DMS114 treated with DMSO at 0.1 percent for 48 hours (cell line): ENCODE measurements at regions not wholly inside any gene's neighbourhood (a gene's known extent, or its start where the extent isn't known, plus 50 kb on each side); places are given as distances from the start of the nearest gene placed in this dataset.
"Not testable (repeated sequence)": the region's sequence is repeated elsewhere in the genome, so short reads cannot be mapped to it uniquely, and the experiment has no call there.

ENCODE experiments used
- DNase-seq: peaks from one replicate; lab custom pipeline; 2025; ENCODE audit not compliant: unreplicated experiment; lab: John Stamatoyannopoulos, UW

GRCh38 chr4:84145176-84145575 is 353.9 kb downstream of the NKX6-1 start:
- DNase-seq = no peak

GRCh38 chr4:84126911-84127310 is 372.2 kb downstream of the NKX6-1 start:
- not testable (repeated sequence) for DNase-seq

DNA sequence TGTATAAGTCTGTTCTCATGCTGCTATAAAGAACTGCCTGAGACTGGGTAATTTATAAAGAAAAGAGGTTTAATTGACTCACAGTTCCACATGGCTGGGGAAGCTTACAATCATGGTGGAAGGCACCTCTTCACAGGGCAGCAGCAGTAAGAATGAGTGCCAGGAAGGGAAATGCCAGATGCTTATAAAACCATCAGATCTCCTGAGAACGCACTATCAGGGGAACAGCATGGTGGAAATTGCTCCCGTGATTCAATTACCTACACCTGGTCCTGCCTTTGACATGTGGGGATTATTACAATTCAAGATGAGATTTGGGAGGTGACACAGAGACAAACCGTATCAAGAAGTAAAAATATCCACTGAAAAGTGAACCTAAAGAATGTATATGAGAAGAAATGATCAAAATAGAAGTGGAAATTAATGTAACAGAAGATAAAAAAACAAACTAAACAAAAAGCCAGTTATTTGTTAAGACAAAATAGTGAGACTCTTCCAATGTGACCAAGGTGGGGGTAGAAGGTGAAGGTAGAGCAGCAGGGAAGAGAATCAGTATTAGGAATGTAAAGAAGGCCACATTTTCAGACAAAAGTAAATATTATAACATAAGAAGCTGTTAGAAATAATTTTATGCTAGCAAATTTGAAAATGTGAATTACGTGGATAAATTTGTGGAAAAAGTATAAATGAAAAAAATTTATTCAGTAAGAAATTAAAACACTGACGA is 372.9 kb downstream of the NKX6-1 start:
- no peak for DNase-seq

DNA sequence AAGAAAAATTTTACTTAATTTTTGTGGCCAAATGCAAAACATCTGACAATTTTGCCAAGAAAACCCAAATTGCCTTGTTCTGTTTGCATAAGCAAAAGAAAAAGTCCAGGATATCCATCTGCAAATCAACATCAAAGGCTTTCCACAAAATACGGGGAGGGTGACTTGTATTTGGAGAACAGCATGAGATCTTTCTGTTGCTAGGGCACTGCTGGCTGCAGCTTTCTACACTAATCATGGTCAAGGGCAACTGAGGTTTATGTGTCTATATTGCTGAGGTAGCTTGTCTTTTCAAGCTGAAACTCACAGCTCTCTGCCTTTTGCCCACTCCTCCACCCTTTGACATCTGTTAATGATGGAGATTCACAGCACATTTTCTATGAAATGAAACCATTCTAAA is 389.1 kb downstream of the NKX6-1 start:
- no peak for DNase-seq

GRCh38 chr4:84101653-84102625 is 397.2 kb downstream of the NKX6-1 start:
- DNase-seq = not testable (repeated sequence)

DNA sequence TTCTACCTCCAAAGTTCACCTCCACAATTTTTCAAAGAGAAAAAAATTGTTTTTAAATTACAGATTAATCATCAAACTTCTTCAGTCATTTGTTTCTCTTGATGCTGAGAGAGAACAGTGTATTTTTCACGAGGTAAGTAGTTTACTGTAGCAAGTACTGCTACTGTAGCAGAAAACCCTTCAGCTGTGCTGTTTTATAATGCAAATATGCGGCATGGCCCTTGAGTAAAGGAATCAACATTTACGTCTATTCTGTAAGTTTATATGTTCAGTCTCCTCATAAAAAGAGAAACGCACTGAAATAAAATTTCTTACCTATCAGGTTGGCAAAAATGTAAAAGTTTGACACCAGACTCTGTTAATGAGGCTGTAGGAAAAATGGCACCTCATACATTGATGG is 399.0 kb downstream of the NKX6-1 start:
- no peak for DNase-seq

- no peak for DNase-seq
Measured at GRCh38 chr4:84099599-84099998, 399.5 kb downstream of the NKX6-1 start.

- no peak for DNase-seq
Measured at GRCh38 chr4:84091266-84091665, 407.8 kb downstream of the NKX6-1 start.

DNA sequence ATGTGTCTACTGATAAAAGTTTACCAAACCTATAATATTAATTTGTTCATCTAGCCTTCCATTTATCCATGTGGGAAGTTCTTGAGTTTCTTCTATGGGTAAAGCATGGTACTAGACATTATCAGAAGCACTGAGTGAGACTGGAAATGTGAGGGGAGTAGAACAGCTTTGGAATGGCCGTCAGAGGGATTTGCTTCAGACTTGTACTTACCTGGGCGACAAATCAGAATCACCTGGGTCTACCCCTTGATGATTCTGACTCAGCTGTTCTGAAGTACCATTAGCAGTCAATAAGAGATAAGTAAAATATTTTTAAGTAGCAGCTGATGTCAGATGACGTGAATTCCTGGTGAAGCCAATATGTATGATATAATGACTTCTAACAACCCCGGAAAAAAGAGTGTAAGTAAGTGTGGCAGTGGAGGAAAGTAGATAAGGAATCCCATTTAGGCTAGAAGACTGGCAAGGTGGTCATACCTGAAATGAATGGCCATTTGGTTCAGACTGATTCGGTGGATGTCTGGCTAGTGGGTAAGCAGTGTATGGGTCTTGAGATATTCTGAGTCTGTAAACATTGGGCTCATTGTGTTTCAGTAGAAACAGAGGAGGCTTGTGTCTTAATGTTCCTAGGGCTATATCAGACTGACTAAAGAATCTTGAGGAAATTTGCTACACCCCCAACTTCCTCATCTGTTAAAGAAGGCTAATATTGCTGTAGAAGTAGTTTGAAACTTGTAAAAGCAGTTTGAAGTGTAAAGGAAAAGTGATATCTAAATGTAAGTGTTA is 409.2 kb downstream of the NKX6-1 start:
- no peak for DNase-seq

GRCh38 chr4:84085986-84086385 is 413.1 kb downstream of the NKX6-1 start:
- DNase-seq = no peak

- DNase-seq = no peak
Measured at GRCh38 chr4:84070289-84070688, 428.8 kb downstream of the NKX6-1 start.

GRCh38 chr4:84063619-84064018 is 435.5 kb downstream of the NKX6-1 start:
- DNase-seq = no peak

- DNase-seq = no peak
Measured at GRCh38 chr4:84058201-84058600, 440.9 kb downstream of the NKX6-1 start.

GRCh38 chr4:84051639-84052038 is 447.5 kb downstream of the NKX6-1 start:
- DNase-seq = no peak

DNA sequence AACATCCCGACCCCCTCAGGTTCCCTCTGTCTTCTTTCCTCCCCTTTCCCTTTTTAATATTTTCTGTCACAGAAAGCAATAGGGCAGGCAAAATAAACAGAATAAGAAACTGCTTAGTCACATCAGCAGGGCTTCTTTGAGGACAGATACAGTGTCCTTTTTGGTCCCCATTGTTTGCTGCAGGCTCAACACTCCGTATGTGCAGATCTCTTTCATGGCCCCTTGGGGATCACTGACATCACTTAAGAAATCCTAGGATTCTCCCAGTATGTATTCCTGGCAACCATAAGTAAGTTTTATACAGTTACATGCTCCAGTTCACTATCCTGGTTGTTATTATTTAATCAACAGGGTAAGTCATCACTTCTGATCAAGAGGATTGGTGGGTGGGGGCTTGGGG is 448.0 kb downstream of the NKX6-1 start:
- DNase-seq = no peak

- DNase-seq = no peak
Measured at GRCh38 chr4:84050015-84050414, 449.1 kb downstream of the NKX6-1 start.

DNA sequence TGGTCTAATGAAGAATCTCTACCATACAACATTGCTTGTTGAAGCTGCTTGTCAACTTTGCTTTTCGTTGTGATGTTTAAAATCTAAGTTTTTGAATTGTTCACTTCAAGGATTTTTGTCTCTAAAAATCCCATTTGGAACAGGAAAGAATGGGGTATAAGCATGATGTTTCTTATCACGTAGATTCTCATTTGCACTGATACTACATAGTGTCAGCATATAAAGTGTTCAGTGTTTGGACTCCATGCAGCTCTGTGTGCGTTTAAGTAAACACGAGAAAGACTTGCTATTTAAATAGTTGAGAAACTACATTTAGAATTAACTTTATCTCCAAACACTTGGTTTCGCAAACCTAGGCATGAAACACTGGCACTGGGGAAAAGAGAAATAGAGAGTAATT is 452.5 kb downstream of the NKX6-1 start:
- DNase-seq = no peak

GRCh38 chr4:84041426-84041825 is 457.7 kb downstream of the NKX6-1 start:
- no peak for DNase-seq

DNA sequence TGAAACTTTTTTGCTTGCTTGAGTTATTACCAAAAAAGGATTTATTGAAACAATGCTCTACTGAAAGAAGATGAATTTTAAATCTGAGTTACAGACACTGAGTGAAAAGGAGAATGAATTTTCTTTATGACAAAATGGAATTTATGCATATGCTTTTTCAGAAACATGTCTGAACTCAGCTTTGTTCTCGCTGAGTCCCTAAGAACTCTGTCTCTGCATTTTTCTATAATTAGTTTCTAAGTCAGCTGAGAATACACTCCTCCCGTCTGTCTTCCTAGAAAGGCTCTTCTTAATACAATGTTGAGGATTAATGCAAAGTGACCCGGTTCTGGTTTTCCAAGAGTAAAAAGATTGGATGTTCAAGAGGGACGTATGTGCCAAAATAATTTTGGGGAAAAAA is 463.5 kb downstream of the NKX6-1 start:
- DNase-seq = no peak

DNA sequence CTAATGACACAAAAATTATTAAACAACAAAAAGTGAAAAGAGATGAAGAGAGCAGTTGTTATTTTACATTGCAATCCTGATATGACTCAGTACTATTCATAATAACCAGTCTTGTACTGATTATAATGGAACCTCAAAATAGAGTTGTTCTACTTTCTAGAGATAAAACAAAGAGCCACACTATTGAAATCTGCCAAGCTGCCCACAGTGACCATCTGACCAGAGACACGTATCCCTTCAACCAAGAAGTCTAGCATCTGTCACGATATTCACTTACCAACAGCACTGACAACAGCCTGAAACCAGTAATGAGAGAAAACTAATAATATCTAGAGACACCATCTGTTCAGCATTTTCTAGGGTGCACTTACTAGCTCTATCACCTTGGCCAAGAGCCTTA is 466.7 kb downstream of the NKX6-1 start:
- no peak for DNase-seq

GRCh38 chr4:84031401-84031800 is 467.7 kb downstream of the NKX6-1 start:
- no peak for DNase-seq
